ENCODE measurements at regions not wholly inside any gene's neighbourhood (a gene's known extent, or its start where the extent isn't known, plus 50 kb on each side); places are given as distances from the start of the nearest gene placed in this dataset.

DNA sequence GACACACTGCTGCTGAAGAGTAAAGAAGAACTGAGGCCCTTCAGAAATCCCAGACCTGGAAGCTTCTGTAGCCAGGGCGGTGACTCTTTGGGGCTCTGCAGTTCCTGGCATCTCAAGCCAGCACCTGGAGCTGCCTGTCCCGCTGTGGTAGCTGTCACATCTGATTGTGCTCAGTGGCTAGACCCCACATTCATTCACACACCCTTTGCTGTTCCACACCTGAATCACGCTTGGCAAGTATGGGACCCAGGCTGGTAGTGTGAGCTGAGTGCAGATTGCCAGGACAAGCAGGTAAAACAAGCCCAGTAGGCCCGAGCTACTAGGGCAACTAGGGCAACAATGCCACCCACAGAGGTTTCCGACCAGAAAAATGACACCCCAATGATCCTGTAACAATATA, 218.2 kb downstream of the VGLL3 start:
- TF ChIP-seq, protein P1, sequence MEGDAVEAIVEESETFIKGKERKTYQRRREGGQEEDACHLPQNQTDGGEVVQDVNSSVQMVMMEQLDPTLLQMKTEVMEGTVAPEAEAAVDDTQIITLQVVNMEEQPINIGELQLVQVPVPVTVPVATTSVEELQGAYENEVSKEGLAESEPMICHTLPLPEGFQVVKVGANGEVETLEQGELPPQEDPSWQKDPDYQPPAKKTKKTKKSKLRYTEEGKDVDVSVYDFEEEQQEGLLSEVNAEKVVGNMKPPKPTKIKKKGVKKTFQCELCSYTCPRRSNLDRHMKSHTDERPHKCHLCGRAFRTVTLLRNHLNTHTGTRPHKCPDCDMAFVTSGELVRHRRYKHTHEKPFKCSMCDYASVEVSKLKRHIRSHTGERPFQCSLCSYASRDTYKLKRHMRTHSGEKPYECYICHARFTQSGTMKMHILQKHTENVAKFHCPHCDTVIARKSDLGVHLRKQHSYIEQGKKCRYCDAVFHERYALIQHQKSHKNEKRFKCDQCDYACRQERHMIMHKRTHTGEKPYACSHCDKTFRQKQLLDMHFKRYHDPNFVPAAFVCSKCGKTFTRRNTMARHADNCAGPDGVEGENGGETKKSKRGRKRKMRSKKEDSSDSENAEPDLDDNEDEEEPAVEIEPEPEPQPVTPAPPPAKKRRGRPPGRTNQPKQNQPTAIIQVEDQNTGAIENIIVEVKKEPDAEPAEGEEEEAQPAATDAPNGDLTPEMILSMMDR (IDR thresholded peaks at IDR 0.05) = no peak

DNA sequence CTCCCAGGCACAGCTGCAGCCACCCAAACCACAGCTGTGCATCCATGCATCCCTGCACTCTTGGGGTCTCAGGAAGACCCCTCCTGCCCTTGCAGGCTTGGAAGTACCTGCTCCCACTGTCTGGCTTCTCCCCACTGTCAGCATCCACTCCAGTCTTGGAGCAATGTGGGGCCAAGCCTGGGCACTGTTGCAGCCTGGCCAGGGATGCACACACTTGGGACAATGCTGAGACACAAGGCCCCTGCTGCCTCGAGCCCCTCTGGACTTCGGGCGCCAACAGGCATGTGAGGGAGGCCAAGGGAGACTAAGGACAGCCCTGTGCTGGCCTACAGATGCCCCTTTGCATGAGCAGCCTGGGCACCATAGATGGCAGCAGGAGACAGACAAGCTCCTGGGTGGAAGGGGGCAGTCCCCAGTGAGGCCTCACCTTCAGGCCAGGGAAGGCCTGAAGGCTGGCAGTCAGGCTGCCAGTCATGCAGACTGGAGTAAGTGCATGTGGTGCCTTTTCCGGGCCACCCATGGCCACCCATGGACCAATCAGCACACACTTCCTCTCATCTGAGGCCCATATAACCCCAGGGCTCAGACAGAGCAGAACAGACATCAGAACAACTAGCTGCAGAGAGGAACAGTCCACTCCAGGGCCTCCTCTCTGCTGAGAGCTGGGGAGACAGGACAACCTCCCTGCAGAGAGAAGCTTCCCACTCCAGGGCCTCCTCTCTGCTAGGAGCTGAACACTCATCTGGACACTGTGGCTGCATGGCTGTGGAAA, 219.0 kb downstream of the VGLL3 start:
- TF ChIP-seq, protein P1 (IDR thresholded peaks at IDR 0.05) = no peak

DNA sequence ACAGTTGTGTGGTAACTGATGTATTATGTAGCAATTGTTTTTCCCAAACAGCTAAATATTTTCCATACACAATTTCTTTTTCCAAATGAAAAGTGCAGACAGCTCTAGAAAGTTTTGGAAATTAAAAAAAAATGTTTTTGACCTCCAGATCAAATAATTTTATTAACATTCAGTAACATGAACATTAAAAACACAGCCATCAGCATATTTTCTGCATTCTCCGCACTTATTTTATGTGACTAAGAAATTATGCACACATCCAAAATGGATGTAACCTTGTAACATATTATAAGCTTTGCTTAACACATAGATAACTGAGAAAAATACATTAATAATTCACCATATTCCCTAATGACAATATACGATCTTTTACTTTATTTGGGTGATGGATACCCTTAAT, 224.6 kb downstream of the VGLL3 start:
- TF ChIP-seq, protein P1 (IDR thresholded peaks at IDR 0.05) = no peak

DNA sequence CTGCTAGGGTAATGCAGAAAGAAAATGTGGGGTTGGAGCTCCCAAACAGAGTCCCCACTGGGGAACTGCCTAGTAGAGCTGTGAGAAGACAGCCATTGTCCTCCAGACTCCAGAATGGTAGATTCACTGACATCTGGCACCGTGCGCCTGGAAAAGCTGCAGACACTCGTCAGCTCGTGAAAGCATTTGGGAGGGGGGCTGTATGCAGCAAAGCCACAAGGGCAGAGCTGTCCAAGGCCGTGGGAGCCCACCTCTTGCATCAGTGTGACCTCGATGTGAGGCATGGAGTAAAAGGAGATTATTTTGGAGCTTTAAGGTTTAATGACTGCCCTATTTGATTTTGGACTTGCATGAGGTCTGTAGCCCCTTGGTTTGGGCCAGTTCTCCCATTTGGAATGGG, 242.9 kb downstream of the VGLL3 start:
- TF ChIP-seq, protein P1 (IDR thresholded peaks at IDR 0.05) = no peak

DNA sequence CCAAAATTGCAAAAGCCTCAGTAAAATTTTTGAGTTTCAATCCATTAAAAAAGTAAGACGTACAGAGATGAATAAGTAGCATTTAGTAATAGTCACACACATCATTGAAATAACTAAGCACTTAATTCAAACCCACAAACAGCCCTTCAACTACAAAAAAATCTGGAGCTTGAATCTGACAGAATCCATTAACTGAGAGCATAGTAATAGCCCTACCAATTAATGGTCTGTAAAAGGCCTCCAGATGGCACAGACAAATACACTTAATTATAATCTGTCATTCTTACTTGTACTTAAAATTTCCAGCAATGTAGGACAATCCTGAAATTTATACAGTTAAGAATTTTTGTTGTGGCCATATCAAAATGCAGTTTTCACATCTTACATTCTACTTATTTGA, 246.9 kb downstream of the VGLL3 start:
- TF ChIP-seq, protein P1 (IDR thresholded peaks at IDR 0.05) = no peak

DNA sequence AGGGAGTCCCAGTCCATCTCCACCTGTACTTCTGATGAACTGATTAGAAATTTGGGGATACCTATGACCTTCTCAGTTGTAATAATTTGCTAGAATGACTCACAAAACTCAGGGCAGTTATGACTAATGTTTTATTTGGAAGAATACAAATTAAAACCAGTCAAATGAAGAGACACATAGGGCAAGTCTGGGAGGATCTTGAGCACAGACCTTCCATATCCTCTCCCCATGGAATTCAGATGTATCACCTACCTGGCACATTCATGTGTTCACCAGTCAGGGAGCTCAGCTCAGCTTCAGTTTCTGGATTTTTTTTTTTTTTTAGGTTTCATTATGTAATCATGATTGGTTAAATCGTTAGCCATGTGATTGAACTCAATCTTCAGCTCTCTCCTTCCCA, 247.7 kb downstream of the VGLL3 start:
- TF ChIP-seq, protein P1 (IDR thresholded peaks at IDR 0.05) = no peak

DNA sequence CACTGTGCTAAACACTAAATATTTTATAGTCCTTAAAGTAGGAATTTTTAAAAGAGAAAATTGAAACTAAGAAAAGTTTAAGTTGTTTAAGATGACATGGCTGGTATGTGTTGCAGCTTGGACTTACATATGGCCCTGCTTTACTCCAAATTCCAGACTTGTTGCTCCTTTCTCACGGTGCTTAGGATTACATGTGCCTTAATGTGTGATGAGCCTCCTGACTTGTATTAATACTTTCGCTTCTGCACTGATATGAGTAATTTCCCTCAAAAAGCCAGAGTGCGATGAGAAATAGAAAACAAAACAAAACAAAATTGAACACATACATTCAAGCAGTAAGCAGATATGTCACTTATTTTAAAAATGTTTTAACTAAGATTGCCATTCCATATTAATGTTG, 250.2 kb downstream of the VGLL3 start:
- TF ChIP-seq, protein P1 (IDR thresholded peaks at IDR 0.05) = no peak

DNA sequence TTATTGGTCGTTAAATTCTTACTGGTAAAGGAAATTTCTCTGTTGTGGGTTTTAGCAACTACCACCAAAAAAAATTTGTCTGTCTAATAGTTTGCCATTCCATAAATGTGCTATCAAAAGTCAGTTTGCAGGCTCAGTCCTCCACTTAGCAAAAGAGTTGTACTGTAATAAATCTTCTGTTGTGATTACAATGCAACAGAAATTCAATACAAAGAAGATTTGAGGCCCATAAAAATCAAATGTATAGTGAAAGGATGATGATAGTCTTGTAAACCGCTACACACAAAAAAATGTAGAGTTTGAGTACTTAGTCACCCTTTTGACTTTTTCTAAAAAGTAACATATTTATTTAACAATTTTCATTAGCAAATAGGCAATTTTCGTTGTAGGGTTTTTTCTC, 251.7 kb downstream of the VGLL3 start:
- TF ChIP-seq, protein P1 (IDR thresholded peaks at IDR 0.05) = no peak

All from LNCAP (cell line).